ENCODE measurements at regions not wholly inside any gene's neighbourhood (a gene's known extent, or its start where the extent isn't known, plus 50 kb on each side); places are given as distances from the start of the nearest gene placed in this dataset.
"Not testable (repeated sequence)": the region's sequence is repeated elsewhere in the genome, so short reads cannot be mapped to it uniquely, and the experiment has no call there.

DNA sequence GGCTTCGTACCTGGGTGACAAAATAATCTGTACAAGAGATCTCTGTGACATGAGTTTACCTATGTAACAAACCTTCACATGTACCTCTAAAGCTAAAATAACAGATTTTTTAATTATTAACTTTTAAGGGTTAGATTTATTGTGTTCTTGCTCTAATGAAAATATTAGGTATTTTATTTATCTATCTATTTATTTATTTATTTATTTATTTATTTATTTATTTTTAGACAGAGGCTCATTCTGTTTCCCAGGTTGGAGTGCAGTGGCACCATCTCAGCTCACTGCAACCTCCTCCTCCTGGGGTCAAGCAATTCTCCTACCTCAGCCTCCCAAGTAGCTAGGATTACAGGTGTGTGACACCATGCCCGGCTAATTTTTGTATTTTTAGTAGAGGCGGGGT lies 348.4 kb downstream of the TAF11L14 start:
- TF ChIP-seq, protein P1, sequence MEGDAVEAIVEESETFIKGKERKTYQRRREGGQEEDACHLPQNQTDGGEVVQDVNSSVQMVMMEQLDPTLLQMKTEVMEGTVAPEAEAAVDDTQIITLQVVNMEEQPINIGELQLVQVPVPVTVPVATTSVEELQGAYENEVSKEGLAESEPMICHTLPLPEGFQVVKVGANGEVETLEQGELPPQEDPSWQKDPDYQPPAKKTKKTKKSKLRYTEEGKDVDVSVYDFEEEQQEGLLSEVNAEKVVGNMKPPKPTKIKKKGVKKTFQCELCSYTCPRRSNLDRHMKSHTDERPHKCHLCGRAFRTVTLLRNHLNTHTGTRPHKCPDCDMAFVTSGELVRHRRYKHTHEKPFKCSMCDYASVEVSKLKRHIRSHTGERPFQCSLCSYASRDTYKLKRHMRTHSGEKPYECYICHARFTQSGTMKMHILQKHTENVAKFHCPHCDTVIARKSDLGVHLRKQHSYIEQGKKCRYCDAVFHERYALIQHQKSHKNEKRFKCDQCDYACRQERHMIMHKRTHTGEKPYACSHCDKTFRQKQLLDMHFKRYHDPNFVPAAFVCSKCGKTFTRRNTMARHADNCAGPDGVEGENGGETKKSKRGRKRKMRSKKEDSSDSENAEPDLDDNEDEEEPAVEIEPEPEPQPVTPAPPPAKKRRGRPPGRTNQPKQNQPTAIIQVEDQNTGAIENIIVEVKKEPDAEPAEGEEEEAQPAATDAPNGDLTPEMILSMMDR (optimal IDR thresholded peaks at IDR 0.05 in 1 of 3, IDR thresholded peaks at IDR 0.05 in 1 of 3, conservative IDR thresholded peaks at IDR 0.05 in 1 of 3; ENCODE audit: extremely low read depth in 1 of 3, insufficient read depth in 2 of 3, low read length in 3 of 3), result not testable (repeated sequence)
- not testable (repeated sequence) for TF ChIP-seq EZH2 (IDR thresholded peaks at IDR 0.05; ENCODE audit: low read length)
